Activated CD8-positive, alpha-beta memory T cell treated with anti-CD3 and anti-CD28 coated beads, Interleukin-2, amount 10 ng/mL, durations not matched to agents 7 days and 5 days (primary cell): ENCODE measurements at regions not wholly inside any gene's neighbourhood (a gene's known extent, or its start where the extent isn't known, plus 50 kb on each side); places are given as distances from the start of the nearest gene placed in this dataset.
A peak's percentile ranks its signal among the peaks of the same experiment; 100 is the strongest.
"Not testable (repeated sequence)": the region's sequence is repeated elsewhere in the genome, so short reads cannot be mapped to it uniquely, and the experiment has no call there.

Experiments used
- ATAC-seq: fragments of 150-1000 bp; cut with Tn5 transposase; one replicate; pipeline ENCODE4 v1.10.0; 2021; ENCODE audit warnings: moderate library complexity
- CTCF ChIA-PET: fragments of 350-600 bp; sonication (Branson Sonifier 250); formaldehyde crosslinking; loops from one replicate; lab custom pipeline; 2021; ENCODE audit warnings: antibody characterized with exemption; lab: Charles Lee
- DNase-seq: peaks from one replicate; pipeline ENCODE4 v3.0.0-alpha.2; 2020
- H3K27ac Mint-ChIP-seq: one replicate; pipeline ENCODE4 v1.8.0; 2021; ENCODE audit warnings: mild to moderate bottlenecking, mixed read lengths
- H3K27me3 Mint-ChIP-seq: one replicate; pipeline ENCODE4 v1.8.0; 2021; ENCODE audit warnings: mixed read lengths
- H3K36me3 Mint-ChIP-seq: one replicate; pipeline ENCODE4 v1.8.0; 2021; ENCODE audit warnings: mild to moderate bottlenecking, mixed read lengths
- H3K4me1 Mint-ChIP-seq: one replicate; pipeline ENCODE4 v1.8.0; 2021; ENCODE audit warnings: mixed read lengths
- H3K4me3 Mint-ChIP-seq: one replicate; pipeline ENCODE4 v1.8.0; 2021; ENCODE audit warnings: mild to moderate bottlenecking, moderate library complexity, mixed read lengths
- H3K9me3 Mint-ChIP-seq: one replicate; pipeline ENCODE4 v1.8.0; 2022; ENCODE audit warnings: low read depth, mixed read lengths

- CTCF ChIA-PET: interaction anchor here (1.0 to 3.8 kb wide), 5 partner anchors 12 to 307 kb away, joined by 3 to 45 read pairs (median 11); partner anchors contain the start of gene TBL1XR1
- DNase-seq (peak; percentile 86), ATAC-seq (peak; percentile 53)
- peaks cover 6% of the 10 kb centered on the region for H3K36me3 Mint-ChIP-seq
- H3K4me1 Mint-ChIP-seq: peaks cover 42% of the 10 kb centered on the region
- peaks cover 2% of the 10 kb centered on the region for H3K9me3 Mint-ChIP-seq
- peak overlapping the region; percentile 68 for H3K4me3 Mint-ChIP-seq
- peak overlapping the region; percentile 92 for H3K27ac Mint-ChIP-seq
- H3K27me3 Mint-ChIP-seq: no peaks in the 10 kb centered on the region
These were observed 161.1 kb upstream of the TBL1XR1 start for GRCh38 chr3:177358091-177358976.

- Mint-ChIP-seq H3K4me1 (peaks cover 42% of the 10 kb centered on the region), H3K9me3 (no peaks in the 10 kb centered on the region), H3K27me3 (no peaks in the 10 kb centered on the region), H3K4me3 (peak overlapping the region; percentile 68), H3K27ac (peak overlapping the region; percentile 92), H3K36me3 (peaks cover 6% of the 10 kb centered on the region)
- DNase-seq: peak; percentile 62
- CTCF ChIA-PET: interaction anchor here (1.3 to 3.8 kb wide), 5 partner anchors 13 to 307 kb away, joined by 3 to 45 read pairs (median 11); partner anchors contain the start of gene TBL1XR1
- ATAC-seq: peak; percentile 41
These were observed 161.8 kb upstream of the TBL1XR1 start for GRCh38 chr3:177358977-177359592.

- Mint-ChIP-seq H3K36me3 (peaks cover 6% of the 10 kb centered on the region), H3K9me3 (no peaks in the 10 kb centered on the region), H3K27ac (peak overlapping the region; percentile 92), H3K27me3 (no peaks in the 10 kb centered on the region), H3K4me3 (peak overlapping the region; percentile 68), H3K4me1 (peaks cover 42% of the 10 kb centered on the region)
- DNase-seq (peak; percentile 94), ATAC-seq (peak; percentile 81)
- CTCF ChIA-PET: interaction anchor here (1.2 to 3.8 kb wide), 6 partner anchors 11 to 308 kb away, joined by 3 to 45 read pairs (median 5); partner anchors contain the start of gene TBL1XR1
These were observed 162.5 kb upstream of the TBL1XR1 start for GRCh38 chr3:177359593-177360357.

- Mint-ChIP-seq H3K36me3 (peaks cover 3% of the 10 kb centered on the region), H3K9me3 (no peaks in the 10 kb centered on the region), H3K4me1 (peaks cover 40% of the 10 kb centered on the region), H3K27me3 (no peaks in the 10 kb centered on the region), H3K4me3 (peak overlapping the region; percentile 68), H3K27ac (peak overlapping the region; percentile 92)
- CTCF ChIA-PET: interaction anchor here (0.6 to 3.8 kb wide), 3 partner anchors 9 to 351 kb away, joined by 4 to 45 read pairs (median 7); partner anchors contain the start of gene TBL1XR1
- ATAC-seq (no peak), DNase-seq (no peak)
These were observed 164.0 kb upstream of the TBL1XR1 start for GRCh38 chr3:177361081-177361938.

- no peak for DNase-seq
- no peak overlapping the region for H3K27ac Mint-ChIP-seq
- no peak for ATAC-seq
- no peak overlapping the region for H3K4me3 Mint-ChIP-seq
- CTCF ChIA-PET: no interaction called here
- H3K27me3 Mint-ChIP-seq: no peaks in the 10 kb centered on the region
- H3K9me3 Mint-ChIP-seq: no peaks in the 10 kb centered on the region
- peaks cover 36% of the 10 kb centered on the region for H3K4me1 Mint-ChIP-seq
- peaks cover 2% of the 10 kb centered on the region for H3K36me3 Mint-ChIP-seq
These were observed 165.3 kb upstream of the TBL1XR1 start for GRCh38 chr3:177362626-177363025.

GRCh38 chr3:177364236-177364635 is 167.0 kb upstream of the TBL1XR1 start:
- DNase-seq (no peak), ATAC-seq (no peak)
- CTCF ChIA-PET: no interaction called here
- Mint-ChIP-seq H3K27ac (no peak overlapping the region), H3K4me1 (peaks cover 19% of the 10 kb centered on the region), H3K27me3 (no peaks in the 10 kb centered on the region), H3K9me3 (no peaks in the 10 kb centered on the region), H3K36me3 (no peaks in the 10 kb centered on the region), H3K4me3 (no peak overlapping the region)

- not testable (repeated sequence) for DNase-seq, H3K9me3 Mint-ChIP-seq, H3K36me3 Mint-ChIP-seq, H3K27ac Mint-ChIP-seq, H3K4me3 Mint-ChIP-seq, ATAC-seq, H3K27me3 Mint-ChIP-seq
- H3K4me1 Mint-ChIP-seq: peaks cover 11% of the 10 kb centered on the region
- CTCF ChIA-PET: interaction anchor here (1.1 kb wide), 1 partner anchor 11 kb away, joined by 3 read pairs; no protein-coding TSS in a partner anchor
These were observed 168.0 kb upstream of the TBL1XR1 start for GRCh38 chr3:177365294-177365693.

- H3K4me1 Mint-ChIP-seq: no peaks in the 10 kb centered on the region
- no peaks in the 10 kb centered on the region for H3K9me3 Mint-ChIP-seq
- DNase-seq (no peak), ATAC-seq (no peak)
- no peak overlapping the region for H3K4me3 Mint-ChIP-seq
- H3K27me3 Mint-ChIP-seq: no peaks in the 10 kb centered on the region
- no peaks in the 10 kb centered on the region for H3K36me3 Mint-ChIP-seq
- H3K27ac Mint-ChIP-seq: no peak overlapping the region
- CTCF ChIA-PET: no interaction called here
These were observed 170.5 kb upstream of the TBL1XR1 start for GRCh38 chr3:177367788-177368187.

GRCh38 chr3:177370246-177370822 is 173.1 kb upstream of the TBL1XR1 start:
- no peaks in the 10 kb centered on the region for H3K36me3 Mint-ChIP-seq
- DNase-seq: no peak
- H3K27ac Mint-ChIP-seq: no peak overlapping the region
- no peak for ATAC-seq
- CTCF ChIA-PET: interaction anchor here (0.8 to 2.2 kb wide), 2 partner anchors 9 to 10 kb away, joined by 3 to 7 read pairs; no protein-coding TSS in a partner anchor
- no peaks in the 10 kb centered on the region for H3K4me1 Mint-ChIP-seq
- no peak overlapping the region for H3K4me3 Mint-ChIP-seq
- H3K9me3 Mint-ChIP-seq: no peaks in the 10 kb centered on the region
- H3K27me3 Mint-ChIP-seq: no peaks in the 10 kb centered on the region

GRCh38 chr3:177371146-177371545 is 173.9 kb upstream of the TBL1XR1 start:
- DNase-seq (no peak), ATAC-seq (no peak)
- H3K27ac Mint-ChIP-seq: no peak overlapping the region
- H3K36me3 Mint-ChIP-seq: no peaks in the 10 kb centered on the region
- CTCF ChIA-PET: interaction anchor here (1.2 to 2.2 kb wide), 2 partner anchors 11 to 173 kb away, joined by 3 to 7 read pairs; no protein-coding TSS in a partner anchor
- H3K9me3 Mint-ChIP-seq: no peaks in the 10 kb centered on the region
- H3K4me1 Mint-ChIP-seq: no peaks in the 10 kb centered on the region
- no peak overlapping the region for H3K4me3 Mint-ChIP-seq
- no peaks in the 10 kb centered on the region for H3K27me3 Mint-ChIP-seq

GRCh38 chr3:177371888-177372287 is 174.6 kb upstream of the TBL1XR1 start:
- H3K27me3 Mint-ChIP-seq: no peaks in the 10 kb centered on the region
- no peaks in the 10 kb centered on the region for H3K9me3 Mint-ChIP-seq

GRCh38 chr3:177374323-177374722 is 177.0 kb upstream of the TBL1XR1 start:
- no peaks in the 10 kb centered on the region for H3K36me3 Mint-ChIP-seq
- H3K27ac Mint-ChIP-seq: no peak overlapping the region
- H3K27me3 Mint-ChIP-seq: no peaks in the 10 kb centered on the region
- DNase-seq (no peak), ATAC-seq (no peak)
- no peaks in the 10 kb centered on the region for H3K9me3 Mint-ChIP-seq
- H3K4me3 Mint-ChIP-seq: no peak overlapping the region
- CTCF ChIA-PET: no interaction called here
- peaks cover 3% of the 10 kb centered on the region for H3K4me1 Mint-ChIP-seq

More at GRCh38 chr3:177371888-177372287, 174.6 kb upstream of the TBL1XR1 start:
- H3K36me3 Mint-ChIP-seq: no peaks in the 10 kb centered on the region
- CTCF ChIA-PET: interaction anchor here (1.2 kb wide), 1 partner anchor 174 kb away, joined by 3 read pairs; no protein-coding TSS in a partner anchor
- ATAC-seq (no peak), DNase-seq (no peak)
- H3K27ac Mint-ChIP-seq: no peak overlapping the region
- no peaks in the 10 kb centered on the region for H3K4me1 Mint-ChIP-seq
- H3K4me3 Mint-ChIP-seq: no peak overlapping the region
